Gastroesophageal sphincter (tissue), 4 donors: ENCODE measurements at regions not wholly inside any gene's neighbourhood (a gene's known extent, or its start where the extent isn't known, plus 50 kb on each side); places are given as distances from the start of the nearest gene placed in this dataset.

ENCODE experiments used
- ATAC-seq: fragments of 150-250 bp; one replicate; pipeline ENCODE4 v1.9.1; 2016; ENCODE audit warnings: mild to moderate bottlenecking, moderate library complexity
- H3K27ac ChIP-seq, 4 donors: fragments of 200-600 bp; sonication (generic) in 3 of 4; 1 replicate in 3 of 4; 2 replicates in 1 of 4; pipeline ENCODE4 v1.5.1; 2016 to 2019
- H3K27me3 ChIP-seq: fragments of 200-600 bp; sonication (generic); one replicate; pipeline ENCODE4 v1.5.1; 2019
- H3K36me3 ChIP-seq, 2 donors: fragments of 200-600 bp; sonication (generic); one replicate each; pipeline ENCODE4 v1.5.1; 2019; ENCODE audit warnings: control low read depth in 1 of 2
- H3K4me1 ChIP-seq, 3 donors: fragments of 200-600 bp; sonication (generic); 1 replicate in 2 of 3; 2 replicates in 1 of 3; pipeline ENCODE4 v1.5.1; 2016 to 2019; ENCODE audit warnings: control low read depth in 2 of 3
- H3K4me3 ChIP-seq, 2 donors: fragments of 200-600 bp; sonication (generic); one replicate each; pipeline ENCODE4 v1.5.1; 2019; ENCODE audit warnings: mild to moderate bottlenecking in 1 of 2, moderate library complexity in 1 of 2
- H3K9me3 ChIP-seq, 3 donors: fragments of 200-600 bp; sonication (generic); one replicate each; pipeline ENCODE4 v1.5.1; 2017 to 2019; ENCODE audit warnings: control low read depth in 2 of 3
- EP300 ChIP-seq: sonication (generic); formaldehyde crosslinking; IDR thresholded peaks from one replicate; pipeline ENCODE4 v1.6.1; 2017; ENCODE audit warnings: antibody characterized with exemption, mild to moderate bottlenecking
- POLR2A ChIP-seq, 2 donors: fragments of 450-650 bp; IDR thresholded peaks; one replicate each; pipeline ENCODE4 v1.6.1; 2017; ENCODE audit warnings: antibody characterized with exemption in 2 of 2, mild to moderate bottlenecking in 2 of 2, moderate library complexity in 1 of 2
- POLR2AphosphoS5 ChIP-seq: sonication (generic); formaldehyde crosslinking; IDR thresholded peaks from one replicate; pipeline ENCODE4 v1.6.1; 2017; ENCODE audit warnings: antibody characterized with exemption
- WGBS, 2 donors: methylation state at CpG; one replicate each; pipeline ENCODE4 v1.1.5; 2018; ENCODE audit warnings: low coverage in 1 of 2; 5-methylcytosine and 5-hydroxymethylcytosine counted together
- TF ChIP-seq, protein P1 (sequence below), 4 experiments: fragments of 200-600 bp in 2 of 4; fragments of 450-650 bp in 2 of 4; sonication (generic) in 1 of 4; IDR thresholded peaks; one replicate each; pipeline ENCODE4 v1.5.1; 2017 to 2019; ENCODE audit warnings: antibody characterized with exemption in 4 of 4, mild to moderate bottlenecking in 2 of 4, moderate library complexity in 2 of 4

DNA sequence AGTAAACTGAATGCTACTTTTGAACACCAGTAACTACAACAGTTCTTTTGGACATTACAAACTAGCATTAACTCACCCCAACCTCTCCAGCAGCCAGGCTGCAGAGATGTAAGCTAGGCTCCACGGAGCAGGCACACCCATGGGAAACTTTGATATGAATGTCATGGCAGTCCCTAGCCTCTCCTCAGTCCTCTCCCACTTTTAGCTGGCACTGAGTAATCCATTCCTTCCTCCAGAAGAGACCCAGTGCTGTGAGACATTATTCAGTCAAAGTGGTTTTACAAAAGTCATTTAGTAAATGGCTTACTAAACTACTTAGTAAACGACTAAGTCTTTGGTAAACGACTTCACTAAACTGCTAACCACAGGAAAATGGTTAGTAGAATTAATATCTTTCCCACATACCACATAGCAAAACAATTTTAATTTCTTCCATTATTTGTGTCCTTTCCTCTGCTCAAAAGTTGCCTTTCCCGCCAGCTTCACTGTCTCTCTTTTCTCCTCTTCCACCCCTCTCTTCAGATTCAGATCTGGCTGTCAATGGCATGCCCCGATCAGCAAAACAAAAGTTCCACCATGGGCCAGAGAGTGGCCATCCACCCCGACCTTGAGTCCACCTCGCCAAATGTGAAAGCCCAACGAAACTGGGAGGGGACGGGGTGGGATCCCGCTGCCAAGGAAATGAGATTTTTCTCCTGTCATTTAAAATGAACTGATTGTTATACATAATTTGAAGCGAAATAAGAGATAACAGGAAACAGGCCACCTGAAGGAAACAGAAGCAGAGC lies 67.5 kb upstream of the TJP1 start:
- Histone ChIP-seq H3K36me3 (no peaks in the 10 kb centered on the region), H3K4me1 (no peaks in the 10 kb centered on the region), H3K27ac (no peak overlapping the region), H3K9me3 (no peaks in the 10 kb centered on the region), H3K27me3 (no peaks in the 10 kb centered on the region), H3K4me3 (no peak overlapping the region)
- 61 to 71% methylated on average over 3 to 11 of the region's 11 CpGs for whole genome bisulfite sequencing, 2 donors
- ATAC-seq: no peak
- TF ChIP-seq POLR2A (IDR thresholded peaks at IDR 0.05) (no peak), POLR2AphosphoS5 (no peak), EP300 (no peak)
- TF ChIP-seq, protein P1, sequence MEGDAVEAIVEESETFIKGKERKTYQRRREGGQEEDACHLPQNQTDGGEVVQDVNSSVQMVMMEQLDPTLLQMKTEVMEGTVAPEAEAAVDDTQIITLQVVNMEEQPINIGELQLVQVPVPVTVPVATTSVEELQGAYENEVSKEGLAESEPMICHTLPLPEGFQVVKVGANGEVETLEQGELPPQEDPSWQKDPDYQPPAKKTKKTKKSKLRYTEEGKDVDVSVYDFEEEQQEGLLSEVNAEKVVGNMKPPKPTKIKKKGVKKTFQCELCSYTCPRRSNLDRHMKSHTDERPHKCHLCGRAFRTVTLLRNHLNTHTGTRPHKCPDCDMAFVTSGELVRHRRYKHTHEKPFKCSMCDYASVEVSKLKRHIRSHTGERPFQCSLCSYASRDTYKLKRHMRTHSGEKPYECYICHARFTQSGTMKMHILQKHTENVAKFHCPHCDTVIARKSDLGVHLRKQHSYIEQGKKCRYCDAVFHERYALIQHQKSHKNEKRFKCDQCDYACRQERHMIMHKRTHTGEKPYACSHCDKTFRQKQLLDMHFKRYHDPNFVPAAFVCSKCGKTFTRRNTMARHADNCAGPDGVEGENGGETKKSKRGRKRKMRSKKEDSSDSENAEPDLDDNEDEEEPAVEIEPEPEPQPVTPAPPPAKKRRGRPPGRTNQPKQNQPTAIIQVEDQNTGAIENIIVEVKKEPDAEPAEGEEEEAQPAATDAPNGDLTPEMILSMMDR (IDR thresholded peaks at IDR 0.05): no peak

- TF ChIP-seq, protein P1 (IDR thresholded peaks at IDR 0.05): no peak
- no peak for TF ChIP-seq EP300
- no peak for TF ChIP-seq POLR2AphosphoS5
- TF ChIP-seq POLR2A (IDR thresholded peaks at IDR 0.05): no peak
- Histone ChIP-seq H3K4me1 (no peaks in the 10 kb centered on the region), H3K9me3 (no peaks in the 10 kb centered on the region), H3K4me3 (no peak overlapping the region), H3K27me3 (no peaks in the 10 kb centered on the region), H3K36me3 (no peaks in the 10 kb centered on the region), H3K27ac (no peak overlapping the region)
- no peak for ATAC-seq
- WGBS, 2 donors: 49 to 67% methylated on average over 4 to 5 of the region's 5 CpGs
Observed at GRCh38 chr15:29888646-29889045, 66.4 kb upstream of the TJP1 start.

GRCh38 chr15:29887721-29888120 lies 65.5 kb upstream of the TJP1 start:
- Histone ChIP-seq H3K4me3 (no peak overlapping the region), H3K27ac (no peak overlapping the region), H3K9me3 (no peaks in the 10 kb centered on the region), H3K36me3 (no peaks in the 10 kb centered on the region), H3K27me3 (no peaks in the 10 kb centered on the region), H3K4me1 (peaks cover 0 to 8% (median 0%) of the 10 kb centered on the region in 3 donors)
- TF ChIP-seq POLR2A (IDR thresholded peaks at IDR 0.05): no peak
- no peak for TF ChIP-seq EP300
- TF ChIP-seq POLR2AphosphoS5: no peak
- TF ChIP-seq, protein P1 (IDR thresholded peaks at IDR 0.05): no peak
- no peak for ATAC-seq
- 31 to 51% methylated on average over 2 of the region's 2 CpGs for WGBS, 2 donors

GRCh38 chr15:29885183-29885582 lies 62.9 kb upstream of the TJP1 start:
- H3K36me3 ChIP-seq: no peaks in the 10 kb centered on the region
- H3K9me3 ChIP-seq: no peaks in the 10 kb centered on the region
- no peaks in the 10 kb centered on the region for H3K27me3 ChIP-seq
- TF ChIP-seq EP300 (no peak), POLR2AphosphoS5 (no peak), POLR2A (IDR thresholded peaks at IDR 0.05) (no peak)
- TF ChIP-seq, protein P1 (IDR thresholded peaks at IDR 0.05): no peak
- no peak for ATAC-seq
- H3K27ac ChIP-seq: no peak overlapping the region
- 59 to 61% methylated on average over 2 to 3 of the region's 3 CpGs for WGBS, 2 donors
- no peak overlapping the region for H3K4me3 ChIP-seq
- peaks cover 0 to 17% (median 0%) of the 10 kb centered on the region in 3 donors for H3K4me1 ChIP-seq

GRCh38 chr15:29883126-29883525 lies 60.9 kb upstream of the TJP1 start:
- no peak for ATAC-seq
- H3K27ac ChIP-seq: no peak overlapping the region
- 13 to 34% methylated on average over 1 to 3 of the region's 3 CpGs for WGBS, 2 donors
- H3K4me1 ChIP-seq: peaks cover 0 to 17% (median 0%) of the 10 kb centered on the region in 3 donors
- no peak overlapping the region for H3K4me3 ChIP-seq
- H3K36me3 ChIP-seq: no peaks in the 10 kb centered on the region
- TF ChIP-seq EP300: no peak
- TF ChIP-seq POLR2AphosphoS5: no peak
- TF ChIP-seq, protein P1 (IDR thresholded peaks at IDR 0.05): no peak
- TF ChIP-seq POLR2A (IDR thresholded peaks at IDR 0.05): no peak
- H3K9me3 ChIP-seq: no peaks in the 10 kb centered on the region
- peaks cover under 1% of the 10 kb centered on the region for H3K27me3 ChIP-seq
